DOHH2 (cell line): ENCODE measurements at regions not wholly inside any gene's neighbourhood (a gene's known extent, or its start where the extent isn't known, plus 50 kb on each side); places are given as distances from the start of the nearest gene placed in this dataset.

Experiments
- H3F3A ChIP-seq: fragments of 200-600 bp; sonication (generic), shearing (Covaris generic); 2 replicates; pipeline ENCODE4 v1.6.0; 2016; ENCODE audit warnings: antibody characterized with exemption, mild to moderate bottlenecking; ENCODE audit not compliant: control insufficient read depth, insufficient read depth
- H3K27ac ChIP-seq: fragments of 200-600 bp; sonication (generic); 2 replicates; pipeline ENCODE4 v1.5.1; 2014; ENCODE audit warnings: low read depth, mild to moderate bottlenecking, low read length, moderate library complexity
- H3K27me3 ChIP-seq: fragments of 200-600 bp; sonication (generic); 2 replicates; pipeline ENCODE4 v1.6.1; 2014; ENCODE audit warnings: mild to moderate bottlenecking, low read length, mixed read lengths; ENCODE audit not compliant: control insufficient read depth
- H3K36me3 ChIP-seq: fragments of 200-600 bp; sonication (generic); 2 replicates; pipeline ENCODE4 v1.6.1; 2014; ENCODE audit warnings: mild to moderate bottlenecking, low read length, moderate library complexity, mixed read lengths; ENCODE audit not compliant: control insufficient read depth
- H3K4me1 ChIP-seq: fragments of 200-600 bp; sonication (generic); 2 replicates; pipeline ENCODE4 v1.6.1; 2014; ENCODE audit warnings: mild to moderate bottlenecking, low read length, mixed read lengths; ENCODE audit not compliant: control insufficient read depth
- H3K4me2 ChIP-seq: fragments of 200-600 bp; sonication (generic); 2 replicates; pipeline ENCODE4 v1.6.0; 2014; ENCODE audit warnings: mild to moderate bottlenecking, low read length, moderate library complexity
- H3K4me3 ChIP-seq: fragments of 200-600 bp; sonication (generic); 2 replicates; pipeline ENCODE4 v1.5.1; 2014; ENCODE audit warnings: mild to moderate bottlenecking, low read length, mixed read lengths
- H3K79me2 ChIP-seq: fragments of 200-600 bp; sonication (generic); 2 replicates; pipeline ENCODE4 v1.6.1; 2014; ENCODE audit warnings: mild to moderate bottlenecking, low read length, mixed read lengths; ENCODE audit not compliant: control insufficient read depth
- H3K9me2 ChIP-seq: fragments of 200-600 bp; sonication (generic); replicated peaks from 2 replicates; pipeline ENCODE4 v1.6.1; 2014; ENCODE audit warnings: mild to moderate bottlenecking, low read length, mixed read lengths; ENCODE audit not compliant: control insufficient read depth
- H3K9me3 ChIP-seq: fragments of 200-600 bp; sonication (generic); 2 replicates; pipeline ENCODE4 v1.6.1; 2014; ENCODE audit warnings: antibody characterized with exemption, low read length, mixed read lengths; ENCODE audit not compliant: control insufficient read depth, insufficient read depth
- H4K20me1 ChIP-seq: fragments of 200-600 bp; sonication (generic); 2 replicates; pipeline ENCODE4 v1.6.0; 2014; ENCODE audit warnings: low read depth, mild to moderate bottlenecking, antibody characterized with exemption, low read length, moderate library complexity; ENCODE audit not compliant: control insufficient read depth, insufficient read depth
- CTCF ChIP-seq: fragments of 200-600 bp; sonication (generic); IDR thresholded peaks from one replicate; pipeline ENCODE4 v1.5.1; 2014; ENCODE audit warnings: antibody characterized with exemption, mild to moderate bottlenecking, low read depth, low read length; ENCODE audit not compliant: poor library complexity, severe bottlenecking
- EZH2phosphoT487 ChIP-seq: fragments of 200-600 bp; sonication (generic); IDR thresholded peaks from 2 replicates; pipeline ENCODE4 v1.6.1; 2017; ENCODE audit warnings: borderline replicate concordance, mild to moderate bottlenecking, antibody characterized with exemption, low read length, moderate library complexity, mixed read lengths

- no peaks in the 10 kb centered on the region for H3K79me2 ChIP-seq
- H3K9me3 ChIP-seq, result peaks cover 5% of the 10 kb centered on the region; the same call in 1 of the 2 replicates
- TF ChIP-seq CTCF, result no peak
- no peak for TF ChIP-seq EZH2phosphoT487
- no peaks in the 10 kb centered on the region for H3K4me1 ChIP-seq
- H3K27ac ChIP-seq, result no peak overlapping the region
- H4K20me1 ChIP-seq, result no peaks in the 10 kb centered on the region
- H3K27me3 ChIP-seq, result no peaks in the 10 kb centered on the region
- H3F3A ChIP-seq, result no peaks in the 10 kb centered on the region
- no peaks in the 10 kb centered on the region for H3K36me3 ChIP-seq
- no peak overlapping the region for H3K4me2 ChIP-seq
- no peak overlapping the region for H3K4me3 ChIP-seq
- no peaks in the 10 kb centered on the region for H3K9me2 ChIP-seq
Observed at GRCh38 chr19:28603453-28603852, 609.5 kb downstream of the UQCRFS1 start.

GRCh38 chr19:28602675-28603298 is 610.2 kb downstream of the UQCRFS1 start:
- H3K27me3 ChIP-seq, result no peaks in the 10 kb centered on the region
- H3K9me3 ChIP-seq, result peaks cover 5% of the 10 kb centered on the region; the same call in 1 of the 2 replicates
- H3K4me3 ChIP-seq, result no peak overlapping the region
- no peaks in the 10 kb centered on the region for H4K20me1 ChIP-seq
- H3K4me2 ChIP-seq, result no peak overlapping the region
- no peak overlapping the region for H3K27ac ChIP-seq
- no peaks in the 10 kb centered on the region for H3K79me2 ChIP-seq
- no peaks in the 10 kb centered on the region for H3K4me1 ChIP-seq
- H3K36me3 ChIP-seq, result no peaks in the 10 kb centered on the region
- H3K9me2 ChIP-seq, result no peaks in the 10 kb centered on the region
- H3F3A ChIP-seq, result no peaks in the 10 kb centered on the region
- TF ChIP-seq EZH2phosphoT487 (no peak), CTCF (no peak)

- TF ChIP-seq EZH2phosphoT487 (no peak), CTCF (no peak)
- Histone ChIP-seq H3K4me3 (no peak overlapping the region), H3K9me3 (peaks cover under 1% of the 10 kb centered on the region; the same call in 1 of the 2 replicates), H3K27ac (no peak overlapping the region), H3K9me2 (no peaks in the 10 kb centered on the region), H3K4me1 (no peaks in the 10 kb centered on the region), H4K20me1 (no peaks in the 10 kb centered on the region), H3K27me3 (no peaks in the 10 kb centered on the region), H3K79me2 (no peaks in the 10 kb centered on the region), H3K36me3 (no peaks in the 10 kb centered on the region), H3K4me2 (no peak overlapping the region), H3F3A (no peaks in the 10 kb centered on the region)
Observed at GRCh38 chr19:28601723-28602440, 611.1 kb downstream of the UQCRFS1 start.
